Gastroesophageal sphincter (tissue), 4 donors: ENCODE measurements at regions not wholly inside any gene's neighbourhood (a gene's known extent, or its start where the extent isn't known, plus 50 kb on each side); places are given as distances from the start of the nearest gene placed in this dataset.

ENCODE experiments used
- ATAC-seq: fragments of 150-250 bp; one replicate; pipeline ENCODE4 v1.9.1; 2016; ENCODE audit warnings: mild to moderate bottlenecking, moderate library complexity
- H3K27ac ChIP-seq, 4 donors: fragments of 200-600 bp; sonication (generic) in 3 of 4; 1 replicate in 3 of 4; 2 replicates in 1 of 4; pipeline ENCODE4 v1.5.1; 2016 to 2019
- H3K27me3 ChIP-seq: fragments of 200-600 bp; sonication (generic); one replicate; pipeline ENCODE4 v1.5.1; 2019
- H3K36me3 ChIP-seq, 2 donors: fragments of 200-600 bp; sonication (generic); one replicate each; pipeline ENCODE4 v1.5.1; 2019; ENCODE audit warnings: control low read depth in 1 of 2
- H3K4me1 ChIP-seq, 3 donors: fragments of 200-600 bp; sonication (generic); 1 replicate in 2 of 3; 2 replicates in 1 of 3; pipeline ENCODE4 v1.5.1; 2016 to 2019; ENCODE audit warnings: control low read depth in 2 of 3
- H3K4me3 ChIP-seq, 2 donors: fragments of 200-600 bp; sonication (generic); one replicate each; pipeline ENCODE4 v1.5.1; 2019; ENCODE audit warnings: mild to moderate bottlenecking in 1 of 2, moderate library complexity in 1 of 2
- H3K9me3 ChIP-seq, 3 donors: fragments of 200-600 bp; sonication (generic); one replicate each; pipeline ENCODE4 v1.5.1; 2017 to 2019; ENCODE audit warnings: control low read depth in 2 of 3
- CTCF ChIP-seq, 4 experiments: fragments of 200-600 bp in 2 of 4; fragments of 450-650 bp in 2 of 4; sonication (generic) in 1 of 4; IDR thresholded peaks; one replicate each; pipeline ENCODE4 v1.5.1; 2017 to 2019; ENCODE audit warnings: antibody characterized with exemption in 4 of 4, mild to moderate bottlenecking in 2 of 4, moderate library complexity in 2 of 4
- EP300 ChIP-seq: sonication (generic); formaldehyde crosslinking; IDR thresholded peaks from one replicate; pipeline ENCODE4 v1.6.1; 2017; ENCODE audit warnings: antibody characterized with exemption, mild to moderate bottlenecking
- POLR2A ChIP-seq, 2 donors: fragments of 450-650 bp; IDR thresholded peaks; one replicate each; pipeline ENCODE4 v1.6.1; 2017; ENCODE audit warnings: antibody characterized with exemption in 2 of 2, mild to moderate bottlenecking in 2 of 2, moderate library complexity in 1 of 2
- POLR2AphosphoS5 ChIP-seq: sonication (generic); formaldehyde crosslinking; IDR thresholded peaks from one replicate; pipeline ENCODE4 v1.6.1; 2017; ENCODE audit warnings: antibody characterized with exemption
- WGBS, 2 donors: methylation state at CpG; one replicate each; pipeline ENCODE4 v1.1.5; 2018; ENCODE audit warnings: low coverage in 1 of 2; 5-methylcytosine and 5-hydroxymethylcytosine counted together

GRCh38 chr10:60461688-60462087 lies 72.0 kb upstream of the ANK3 start:
- no peak for ATAC-seq
- 64 to 66% methylated on average over 6 to 7 of the region's 7 CpGs for WGBS, 2 donors
- H3K4me1 ChIP-seq = no peaks in the 10 kb centered on the region

GRCh38 chr10:60459701-60460457 lies 70.2 kb upstream of the ANK3 start:
- H3K27ac ChIP-seq = no peak overlapping the region
- WGBS, 2 donors = 31 to 37% methylated on average over 2 to 4 of the region's 4 CpGs
- TF ChIP-seq POLR2AphosphoS5 (no peak), EP300 (no peak), POLR2A (IDR thresholded peaks at IDR 0.05) (no peak), CTCF (IDR thresholded peaks at IDR 0.05) (no peak)
- no peaks in the 10 kb centered on the region for H3K27me3 ChIP-seq
- no peak overlapping the region for H3K4me3 ChIP-seq
- H3K36me3 ChIP-seq = no peaks in the 10 kb centered on the region
- H3K9me3 ChIP-seq = no peaks in the 10 kb centered on the region
- ATAC-seq = no peak
- no peaks in the 10 kb centered on the region for H3K4me1 ChIP-seq

More at GRCh38 chr10:60461688-60462087, 72.0 kb upstream of the ANK3 start:
- no peaks in the 10 kb centered on the region for H3K27me3 ChIP-seq
- no peaks in the 10 kb centered on the region for H3K9me3 ChIP-seq
- TF ChIP-seq POLR2A (IDR thresholded peaks at IDR 0.05) (no peak), CTCF (IDR thresholded peaks at IDR 0.05) (no peak), POLR2AphosphoS5 (no peak), EP300 (no peak)
- no peak overlapping the region for H3K4me3 ChIP-seq
- H3K27ac ChIP-seq = no peak overlapping the region
- H3K36me3 ChIP-seq = no peaks in the 10 kb centered on the region

- H3K4me3 ChIP-seq = no peak overlapping the region
- whole genome bisulfite sequencing, 2 donors = 89 to 100% methylated on average over 1 to 4 of the region's 4 CpGs
- H3K27me3 ChIP-seq = no peaks in the 10 kb centered on the region
- H3K27ac ChIP-seq = no peak overlapping the region
- ATAC-seq = no peak
- no peaks in the 10 kb centered on the region for H3K9me3 ChIP-seq
- no peaks in the 10 kb centered on the region for H3K4me1 ChIP-seq
- H3K36me3 ChIP-seq = no peaks in the 10 kb centered on the region
- TF ChIP-seq EP300 = no peak
- no peak for TF ChIP-seq POLR2A (IDR thresholded peaks at IDR 0.05)
- TF ChIP-seq POLR2AphosphoS5 = no peak
- no peak for TF ChIP-seq CTCF (IDR thresholded peaks at IDR 0.05)
Measured at GRCh38 chr10:60456053-60456452, 66.4 kb upstream of the ANK3 start.

GRCh38 chr10:60454336-60454735 lies 64.7 kb upstream of the ANK3 start:
- no peaks in the 10 kb centered on the region for H3K27me3 ChIP-seq
- TF ChIP-seq POLR2A (IDR thresholded peaks at IDR 0.05) = no peak
- no peak for TF ChIP-seq POLR2AphosphoS5
- TF ChIP-seq CTCF (IDR thresholded peaks at IDR 0.05) = no peak
- H3K27ac ChIP-seq = no peak overlapping the region
- H3K9me3 ChIP-seq = no peaks in the 10 kb centered on the region
- ATAC-seq = no peak
- no peak overlapping the region for H3K4me3 ChIP-seq
- H3K36me3 ChIP-seq = no peaks in the 10 kb centered on the region
- 47 to 50% methylated on average over 1 to 3 of the region's 3 CpGs for WGBS, 2 donors
- H3K4me1 ChIP-seq = no peaks in the 10 kb centered on the region

- WGBS, 2 donors = 61 to 74% methylated on average over 2 of the region's 2 CpGs
- Histone ChIP-seq H3K27ac (no peak overlapping the region), H3K4me1 (no peaks in the 10 kb centered on the region), H3K27me3 (no peaks in the 10 kb centered on the region), H3K4me3 (no peak overlapping the region), H3K9me3 (no peaks in the 10 kb centered on the region), H3K36me3 (no peaks in the 10 kb centered on the region)
- no peak for TF ChIP-seq POLR2AphosphoS5
- TF ChIP-seq POLR2A (IDR thresholded peaks at IDR 0.05) = no peak
- no peak for TF ChIP-seq CTCF (IDR thresholded peaks at IDR 0.05)
- TF ChIP-seq EP300 = no peak
- ATAC-seq = no peak
Measured at GRCh38 chr10:60453036-60453435, 63.4 kb upstream of the ANK3 start.
